ENCODE measurements at regions not wholly inside any gene's neighbourhood (a gene's known extent, or its start where the extent isn't known, plus 50 kb on each side); places are given as distances from the start of the nearest gene placed in this dataset.

- no peak for TF ChIP-seq PAX5 (IDR thresholded peaks at IDR 0.05; ENCODE audit: insufficient read depth, low read length, severe bottlenecking)
- TF ChIP-seq TAF1 (IDR thresholded peaks at IDR 0.05; ENCODE audit: low read depth, low read length) = no peak
- no peak for TF ChIP-seq POLR2AphosphoS5 (IDR thresholded peaks at IDR 0.05; ENCODE audit: low read depth, low read length)
- TF ChIP-seq POLR2A (IDR thresholded peaks at IDR 0.05; ENCODE audit: low read depth, low read length) = no peak
- TF ChIP-seq SPI1 (IDR thresholded peaks at IDR 0.05; ENCODE audit: low read depth, low read length) = no peak
- TF ChIP-seq POU2F2 (IDR thresholded peaks at IDR 0.05; ENCODE audit: low read depth, low read length) = no peak
These were observed 110.1 kb upstream of the GPR26 start for GRCh38 chr10:123556049-123556448.
